Heart left ventricle (tissue), 16 donors: ENCODE measurements at regions not wholly inside any gene's neighbourhood (a gene's known extent, or its start where the extent isn't known, plus 50 kb on each side); places are given as distances from the start of the nearest gene placed in this dataset.

Source experiments
- ATAC-seq, 4 donors: fragments of 200-7000 bp; cut with Tn5 transposase; one replicate each; pipeline ENCODE4 v1.9.1; 2020 to 2022; ENCODE audit warnings: moderate library complexity in 4 of 4, mild to moderate bottlenecking in 3 of 4, moderate number of reproducible peaks in 1 of 4
- DNase-seq, 5 donors: peaks; one replicate each; pipeline ENCODE4 v3.0.0-alpha.2; 2020
- H3K27ac ChIP-seq, 12 donors: fragments of 200-600 bp; sonication (generic) in 4 of 12; one replicate each; pipeline versions ENCODE4 v1.5.0 to v1.8.0; 2016 to 2022; ENCODE audit warnings: mild to moderate bottlenecking in 2 of 12
- H3K27me3 ChIP-seq, 9 donors: fragments of 200-600 bp; sonication (generic) in 2 of 9; one replicate each; pipeline versions ENCODE4 v1.5.1 to v1.8.0; 2016 to 2022; ENCODE audit warnings: mild to moderate bottlenecking in 3 of 9
- H3K36me3 ChIP-seq, 9 donors: fragments of 200-600 bp; sonication (generic) in 2 of 9; one replicate each; pipeline versions ENCODE4 v1.5.0 to v1.8.0; 2018 to 2022; ENCODE audit warnings: mild to moderate bottlenecking in 2 of 9
- H3K4me1 ChIP-seq, 12 donors: fragments of 200-600 bp; sonication (generic) in 4 of 12; one replicate each; pipeline versions ENCODE4 v1.5.0 to v1.8.0; 2016 to 2022; ENCODE audit warnings: mild to moderate bottlenecking in 3 of 12
- H3K4me3 ChIP-seq, 12 donors: fragments of 200-600 bp; sonication (generic) in 4 of 12; one replicate each; pipeline versions ENCODE4 v1.5.0 to v1.8.0; 2017 to 2022; ENCODE audit warnings: mild to moderate bottlenecking in 9 of 12, moderate library complexity in 4 of 12
- H3K9me3 ChIP-seq, 12 donors: fragments of 200-600 bp; sonication (generic) in 4 of 12; one replicate each; pipeline versions ENCODE4 v1.5.0 to v1.8.0; 2016 to 2022; ENCODE audit warnings: mild to moderate bottlenecking in 1 of 12
- POLR2A ChIP-seq, 2 donors: fragments of 450-650 bp; IDR thresholded peaks; one replicate each; pipeline ENCODE4 v1.6.1; 2017; ENCODE audit warnings: antibody characterized with exemption in 2 of 2, mild to moderate bottlenecking in 2 of 2, moderate library complexity in 2 of 2
- WGBS, 4 donors: extraction: QIAGEN DNeasy Blood & Tissue Kit in 2 of 4; methylation state at CpG; one replicate each; pipeline versions ENCODE4 v1.1.5 to v1.1.7; 2013 to 2018; 5-methylcytosine and 5-hydroxymethylcytosine counted together
- intact Hi-C, 10 donors: fragments of 100-400 bp; cut with DNase I; formaldehyde crosslinking; loops; one replicate each; pipeline versions ENCODE4 v1.11.1 to v1.14.2; 2022
- TF ChIP-seq, protein P1 (sequence below), 12 donors: fragments of 200-600 bp; sonication (generic) in 4 of 12; IDR thresholded peaks; one replicate each; pipeline versions ENCODE4 v1.5.0 to v1.8.0; 2018 to 2022; ENCODE audit warnings: antibody characterized with exemption in 12 of 12, mild to moderate bottlenecking in 5 of 12
- donor health status: ischemic (EF 13 %, LVEDD 7.1; RV severe dilation, severe dysfunction).
- donor health status: healthy with polysubstance abuse.
- donor health status: DM: no; HTN: yes; CAD: no.
- donor health status: DM: no; HTN: no; CAD: no.
- donor health status: ischemic (EF 25% LVEDD 6.9; RV normal size, moderate dysfunction).
- donor health status: ischemic (EF 25% LVEDD 5.7; RV mildly dilated, moderate dysfunction).
- donor health status: healthy.
- donor health status: DM: yes; HTN: yes; CAD: no.
- donor health status: ischemic (EF 35%, LVEDD 5.7; RV mildly dilated, moderate dysfunction).
- donor health status: nonischemic (EF 11% LVEDD 7.7; RV severe dilation, severe dysfunction).
- donor health status: DM: yes; HTN: yes; CAD: no.
- donor health status: PGD.
- donor health status: ischemic (EF 29% LVEDD 5.4; RV normal size, mild dysfunction).
- donor health status: nonischemic (EF 23%, LVEDD 6.1; RV moderate dilation, normal function).

GRCh38 chr2:204180649-204181048, 244.1 kb downstream of the ICOS start:
- TF ChIP-seq, protein P1, sequence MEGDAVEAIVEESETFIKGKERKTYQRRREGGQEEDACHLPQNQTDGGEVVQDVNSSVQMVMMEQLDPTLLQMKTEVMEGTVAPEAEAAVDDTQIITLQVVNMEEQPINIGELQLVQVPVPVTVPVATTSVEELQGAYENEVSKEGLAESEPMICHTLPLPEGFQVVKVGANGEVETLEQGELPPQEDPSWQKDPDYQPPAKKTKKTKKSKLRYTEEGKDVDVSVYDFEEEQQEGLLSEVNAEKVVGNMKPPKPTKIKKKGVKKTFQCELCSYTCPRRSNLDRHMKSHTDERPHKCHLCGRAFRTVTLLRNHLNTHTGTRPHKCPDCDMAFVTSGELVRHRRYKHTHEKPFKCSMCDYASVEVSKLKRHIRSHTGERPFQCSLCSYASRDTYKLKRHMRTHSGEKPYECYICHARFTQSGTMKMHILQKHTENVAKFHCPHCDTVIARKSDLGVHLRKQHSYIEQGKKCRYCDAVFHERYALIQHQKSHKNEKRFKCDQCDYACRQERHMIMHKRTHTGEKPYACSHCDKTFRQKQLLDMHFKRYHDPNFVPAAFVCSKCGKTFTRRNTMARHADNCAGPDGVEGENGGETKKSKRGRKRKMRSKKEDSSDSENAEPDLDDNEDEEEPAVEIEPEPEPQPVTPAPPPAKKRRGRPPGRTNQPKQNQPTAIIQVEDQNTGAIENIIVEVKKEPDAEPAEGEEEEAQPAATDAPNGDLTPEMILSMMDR (IDR thresholded peaks at IDR 0.05): no peak
- no peak for TF ChIP-seq POLR2A (IDR thresholded peaks at IDR 0.05)
- Histone ChIP-seq H3K9me3 (no peaks in the 10 kb centered on the region), H3K27me3 (peaks cover 0 to 8% (median 0%) of the 10 kb centered on the region in 9 donors), H3K4me1 (no peaks in the 10 kb centered on the region), H3K27ac (no peak overlapping the region), H3K4me3 (no peak overlapping the region), H3K36me3 (no peaks in the 10 kb centered on the region)
- WGBS, 4 donors: 45 to 72% (median 59%) methylated on average over 1 of the region's 1 CpG
- intact Hi-C loops: no loop called here
- DNase-seq (no peak), ATAC-seq (no peak)

- intact Hi-C loops: no loop called here
- Histone ChIP-seq H3K9me3 (no peaks in the 10 kb centered on the region), H3K36me3 (no peaks in the 10 kb centered on the region), H3K27me3 (peaks cover 0 to 8% (median 0%) of the 10 kb centered on the region in 9 donors), H3K4me1 (no peaks in the 10 kb centered on the region), H3K4me3 (no peak overlapping the region), H3K27ac (no peak overlapping the region)
- DNase-seq (no peak), ATAC-seq (no peak)
- TF ChIP-seq POLR2A (IDR thresholded peaks at IDR 0.05): no peak
- TF ChIP-seq, protein P1 (IDR thresholded peaks at IDR 0.05): no peak
- 70 to 75% (median 74%) methylated on average over 4 of the region's 4 CpGs for WGBS, 4 donors
Observed at GRCh38 chr2:204183608-204184007, 247.0 kb downstream of the ICOS start.

DNA sequence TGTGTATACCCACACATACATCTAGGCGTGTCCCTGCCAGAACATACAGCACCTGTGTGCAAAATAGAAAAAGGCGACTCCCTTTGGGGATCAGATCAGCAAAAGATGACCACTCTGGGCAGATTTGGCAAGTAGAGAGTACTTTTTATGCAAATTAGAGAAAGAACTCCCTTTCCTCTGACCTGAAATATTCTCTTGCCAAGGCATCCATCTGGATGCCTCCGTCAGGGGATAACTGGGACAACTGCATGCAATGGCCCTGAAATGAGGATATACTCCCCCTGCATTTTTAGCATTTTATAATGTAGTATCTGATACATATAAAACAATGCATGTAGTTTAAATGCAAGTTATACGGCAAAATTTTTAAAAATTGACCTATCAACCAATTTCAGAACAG, 247.7 kb downstream of the ICOS start:
- Histone ChIP-seq H3K36me3 (no peaks in the 10 kb centered on the region), H3K9me3 (no peaks in the 10 kb centered on the region), H3K4me1 (no peaks in the 10 kb centered on the region), H3K4me3 (no peak overlapping the region), H3K27me3 (peaks cover 0 to 8% (median 0%) of the 10 kb centered on the region in 9 donors), H3K27ac (no peak overlapping the region)
- DNase-seq: no peak
- 67 to 79% (median 75%) methylated on average over 4 of the region's 4 CpGs for WGBS, 4 donors
- intact Hi-C loops: no loop called here
- TF ChIP-seq POLR2A (IDR thresholded peaks at IDR 0.05): no peak
- TF ChIP-seq, protein P1 (IDR thresholded peaks at IDR 0.05): no peak
- ATAC-seq: no peak

- Histone ChIP-seq H3K4me3 (no peak overlapping the region), H3K27ac (no peak overlapping the region), H3K27me3 (no peaks in the 10 kb centered on the region), H3K4me1 (no peaks in the 10 kb centered on the region), H3K9me3 (no peaks in the 10 kb centered on the region), H3K36me3 (no peaks in the 10 kb centered on the region)
- TF ChIP-seq POLR2A (IDR thresholded peaks at IDR 0.05): no peak
- TF ChIP-seq, protein P1 (IDR thresholded peaks at IDR 0.05): no peak
- ATAC-seq (no peak), DNase-seq (no peak)
- intact Hi-C loops: no loop called here
- WGBS, 4 donors: 79 to 85% (median 82%) methylated on average over 4 of the region's 4 CpGs
Observed at GRCh38 chr2:204187229-204188083, 250.9 kb downstream of the ICOS start.
